HG03066 (cell line): ENCODE measurements at regions not wholly inside any gene's neighbourhood (a gene's known extent, or its start where the extent isn't known, plus 50 kb on each side); places are given as distances from the start of the nearest gene placed in this dataset.
"Not testable (repeated sequence)": the region's sequence is repeated elsewhere in the genome, so short reads cannot be mapped to it uniquely, and the experiment has no call there.

Experiments used
- ATAC-seq: cut with Tn5 transposase; IDR thresholded peaks from one replicate; pipeline ENCODE4 v1.9.1; 2021; ENCODE audit warnings: low read depth; ENCODE audit not compliant: unreplicated experiment

DNA sequence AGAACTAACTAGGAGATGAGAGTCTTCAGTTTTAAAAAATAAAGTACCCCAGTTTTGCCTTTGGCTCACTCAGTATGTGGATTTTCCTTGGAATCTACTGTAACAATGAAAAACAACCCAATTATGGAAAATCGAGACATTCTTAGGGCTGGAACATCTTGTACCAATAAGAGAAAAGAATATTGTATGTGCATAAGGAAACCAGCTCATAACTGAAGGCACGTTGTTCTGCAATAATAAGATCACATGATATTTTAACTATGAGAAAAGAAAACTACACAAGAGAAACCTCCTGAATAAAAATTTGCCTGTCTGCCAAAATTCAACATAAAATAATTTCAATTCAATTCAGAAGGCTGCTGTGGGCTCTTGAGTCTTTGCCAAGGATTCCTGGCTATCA is 261.8 kb upstream of the EDNRA start:
- no peak for ATAC-seq

DNA sequence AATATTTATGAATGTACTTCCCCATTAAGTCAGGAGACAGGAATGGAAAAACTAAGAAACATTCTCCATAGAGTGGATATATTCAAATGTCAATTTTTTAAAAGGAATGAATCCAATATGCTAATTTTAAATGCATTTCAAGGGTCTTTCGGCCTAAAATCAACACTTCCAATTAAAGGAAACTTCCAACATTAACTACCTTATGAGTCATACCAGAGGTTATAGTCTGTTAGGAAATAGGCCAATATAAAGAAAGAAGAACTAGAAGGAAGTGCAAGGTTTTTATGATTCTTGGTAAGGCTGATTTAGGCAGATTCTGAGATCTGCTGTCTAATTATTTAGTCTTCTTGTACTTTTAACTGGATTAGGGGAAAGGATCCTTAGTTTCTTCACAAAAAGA is 260.1 kb upstream of the EDNRA start:
- ATAC-seq, result no peak

DNA sequence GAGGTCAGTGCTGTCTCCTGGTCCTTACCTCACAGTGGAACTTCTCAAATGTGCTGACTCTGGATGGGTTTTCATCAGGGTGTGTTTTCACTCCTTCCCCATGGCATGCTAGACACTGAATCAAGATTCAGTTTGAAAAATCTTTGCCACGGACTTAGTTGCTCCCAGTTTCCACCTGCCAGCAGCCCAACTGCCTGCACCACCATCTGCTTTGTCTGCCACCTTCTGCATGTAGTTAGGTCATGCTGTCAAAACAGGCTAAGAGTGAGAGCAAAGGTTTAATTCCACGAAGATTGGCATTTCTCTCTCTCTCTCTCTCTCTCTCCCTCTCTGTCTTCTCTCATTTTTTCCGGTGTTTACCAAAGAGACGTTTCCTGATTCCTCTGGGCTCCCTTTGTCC is 258.0 kb upstream of the EDNRA start:
- ATAC-seq, result no peak

DNA sequence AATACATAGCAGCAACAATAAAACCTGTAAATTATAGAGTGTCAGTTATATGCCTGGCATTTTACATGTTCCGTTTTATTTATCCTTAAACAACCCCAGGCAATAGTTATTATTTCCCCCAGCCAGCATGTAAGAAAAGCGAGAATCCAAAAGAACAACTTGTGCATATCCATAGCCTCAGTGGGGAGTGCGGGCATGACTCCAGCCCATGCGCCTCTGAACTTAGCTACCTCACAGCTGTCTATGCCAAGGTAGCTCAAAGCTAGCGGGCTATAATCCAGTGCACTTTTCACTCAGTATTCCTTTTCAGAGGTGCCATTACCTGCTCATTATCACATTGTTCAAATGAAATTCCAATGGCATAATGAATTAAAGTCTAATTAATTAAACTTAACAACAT is 257.3 kb upstream of the EDNRA start:
- no peak for ATAC-seq

DNA sequence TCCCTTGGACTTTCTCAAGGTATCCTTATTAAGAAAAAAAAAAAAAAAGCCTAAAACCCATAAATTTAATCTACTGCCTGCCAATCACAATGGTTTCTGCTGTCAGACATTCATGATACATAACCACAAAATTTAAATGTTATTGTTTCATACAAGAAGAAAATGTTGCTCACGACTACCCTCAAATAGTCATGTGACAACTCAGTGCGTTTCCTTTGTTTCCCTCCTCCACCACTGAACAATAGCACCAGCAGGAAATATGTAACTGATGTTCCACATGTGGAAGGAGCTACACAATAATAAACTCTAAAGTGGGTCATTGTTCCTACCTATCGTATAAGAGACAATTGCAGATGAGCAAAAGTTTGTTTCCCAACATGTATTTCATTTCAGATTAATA is 244.1 kb upstream of the EDNRA start:
- no peak for ATAC-seq

DNA sequence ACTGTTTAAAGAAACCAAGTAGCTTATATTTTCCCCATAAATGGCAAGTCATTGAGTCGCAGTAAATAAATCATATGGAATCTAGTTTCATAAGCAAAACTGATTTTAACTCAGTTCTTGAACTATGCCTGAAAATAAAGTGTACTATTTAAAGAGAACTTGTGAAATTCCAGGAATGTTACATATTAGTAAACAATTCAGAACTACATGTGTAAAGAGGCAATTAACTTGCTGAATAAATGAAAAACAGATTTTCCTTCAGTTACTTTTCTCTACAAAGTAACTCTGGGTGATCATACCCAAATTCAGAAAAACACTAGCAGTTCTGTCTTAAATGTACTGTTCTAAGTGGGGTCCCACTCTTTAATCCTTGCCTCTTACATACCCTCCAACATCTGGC is 236.1 kb upstream of the EDNRA start:
- no peak for ATAC-seq

DNA sequence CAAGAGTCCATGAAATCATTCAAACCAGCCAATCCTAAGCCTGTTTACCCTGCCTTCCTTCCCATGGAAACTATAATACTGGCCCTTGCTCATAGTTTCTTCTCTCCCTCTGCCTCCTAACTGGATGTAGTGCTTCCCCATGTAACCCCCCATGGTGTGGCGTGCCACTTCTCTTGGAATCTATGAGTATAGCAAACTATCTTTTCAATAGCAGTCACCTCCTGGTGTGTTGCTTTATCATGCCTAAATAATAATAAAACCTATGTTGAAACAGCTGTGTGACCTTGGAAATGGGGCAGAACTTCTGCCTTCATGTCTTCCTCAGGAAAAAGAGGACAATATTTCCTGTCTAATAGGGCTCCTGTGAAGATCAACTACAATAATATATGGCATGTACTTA is 234.8 kb upstream of the EDNRA start:
- no peak for ATAC-seq

DNA sequence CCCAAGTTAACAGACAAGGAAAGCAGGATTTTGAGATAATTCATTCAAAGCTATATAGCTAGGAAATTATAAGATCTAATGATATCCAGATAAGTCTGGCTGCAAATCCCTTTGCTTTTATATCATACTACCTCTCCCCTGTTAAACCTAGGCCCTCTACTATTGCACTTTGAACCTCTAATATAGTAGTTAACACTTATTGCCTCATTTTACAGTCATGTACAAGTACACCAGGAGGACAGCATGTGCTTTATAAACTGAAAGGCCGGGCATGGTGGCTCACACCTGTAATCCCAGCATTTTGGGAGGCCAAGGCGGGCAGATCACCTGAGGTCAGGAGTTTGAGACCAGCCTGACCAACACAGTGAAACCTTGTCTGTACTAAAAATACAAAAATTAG is 234.4 kb upstream of the EDNRA start:
- not testable (repeated sequence) for ATAC-seq

DNA sequence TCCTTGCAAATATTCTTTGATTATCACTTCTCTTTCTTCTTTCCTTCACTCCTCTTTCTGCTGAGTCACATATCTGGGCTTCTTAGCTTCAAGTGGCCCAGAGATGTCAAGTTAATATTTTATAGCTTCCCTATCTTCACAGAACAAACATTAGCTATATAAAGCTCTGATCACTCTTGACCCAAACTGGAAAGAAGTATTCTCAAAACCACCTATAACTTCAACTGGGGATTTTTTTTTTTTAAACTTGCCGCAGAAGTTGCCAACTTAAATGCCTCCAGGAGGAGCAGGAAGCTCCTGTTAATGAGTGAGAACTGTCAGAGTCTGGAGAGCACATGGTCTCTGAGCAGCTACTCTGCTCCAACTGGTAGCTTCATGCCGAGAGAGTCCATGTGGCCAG is 233.3 kb upstream of the EDNRA start:
- ATAC-seq, result no peak

DNA sequence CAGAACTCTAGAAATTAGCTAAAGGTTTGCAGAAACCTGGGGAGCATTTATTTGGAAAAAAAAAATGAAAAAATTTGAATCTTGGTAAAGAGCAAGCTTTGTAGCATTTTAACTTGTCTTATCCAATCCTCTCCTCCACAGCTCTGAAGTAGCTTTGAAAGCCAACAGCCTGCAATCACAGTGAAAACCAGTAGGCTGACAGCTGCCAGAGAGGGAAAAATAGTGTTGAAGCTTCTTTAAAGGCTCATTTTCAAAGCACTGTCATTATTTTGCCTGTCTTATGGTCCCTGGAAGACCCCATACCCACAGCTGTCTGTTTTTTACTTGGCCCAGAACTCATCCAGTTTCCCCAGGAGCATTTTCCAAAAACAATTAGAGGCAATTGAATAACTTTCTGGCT is 230.8 kb upstream of the EDNRA start:
- no peak for ATAC-seq

DNA sequence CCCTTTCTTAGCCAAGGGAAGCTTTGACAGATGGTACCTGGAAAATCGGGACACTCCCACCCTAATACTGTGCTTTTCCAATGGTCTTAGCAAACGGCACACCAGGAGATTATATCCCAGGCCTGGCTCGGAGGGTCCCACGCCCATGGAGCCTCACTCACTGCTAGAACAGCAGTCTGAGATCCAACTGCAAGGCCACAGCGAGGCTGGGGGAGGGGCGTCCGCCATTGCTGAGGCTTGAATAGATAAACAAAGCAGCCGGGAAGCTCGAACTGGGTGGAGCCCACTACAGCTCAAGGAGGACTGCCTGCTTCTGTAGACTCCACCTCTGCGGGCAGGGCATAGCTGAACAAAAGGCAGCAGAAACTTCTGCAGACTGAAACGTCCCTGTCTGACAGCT is 225.6 kb upstream of the EDNRA start:
- not testable (repeated sequence) for ATAC-seq

DNA sequence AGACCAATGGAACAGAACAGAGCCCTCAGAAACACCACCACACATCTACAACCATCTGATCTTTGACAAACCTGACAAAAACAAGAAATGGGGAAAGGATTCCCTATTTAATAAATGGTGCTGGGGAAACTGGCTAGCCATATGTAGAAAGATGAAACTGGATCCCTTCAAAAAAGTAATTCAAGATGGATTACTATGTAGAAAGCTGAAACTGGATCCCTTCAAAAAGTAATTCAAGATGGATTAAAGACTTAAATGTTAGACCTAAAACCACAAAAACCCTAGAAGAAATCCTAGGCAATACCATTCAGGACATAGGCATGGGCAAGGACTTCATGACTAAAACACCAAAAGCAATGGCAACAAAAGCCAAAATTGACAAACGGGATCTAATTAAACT is 221.6 kb upstream of the EDNRA start:
- ATAC-seq, result not testable (repeated sequence)

DNA sequence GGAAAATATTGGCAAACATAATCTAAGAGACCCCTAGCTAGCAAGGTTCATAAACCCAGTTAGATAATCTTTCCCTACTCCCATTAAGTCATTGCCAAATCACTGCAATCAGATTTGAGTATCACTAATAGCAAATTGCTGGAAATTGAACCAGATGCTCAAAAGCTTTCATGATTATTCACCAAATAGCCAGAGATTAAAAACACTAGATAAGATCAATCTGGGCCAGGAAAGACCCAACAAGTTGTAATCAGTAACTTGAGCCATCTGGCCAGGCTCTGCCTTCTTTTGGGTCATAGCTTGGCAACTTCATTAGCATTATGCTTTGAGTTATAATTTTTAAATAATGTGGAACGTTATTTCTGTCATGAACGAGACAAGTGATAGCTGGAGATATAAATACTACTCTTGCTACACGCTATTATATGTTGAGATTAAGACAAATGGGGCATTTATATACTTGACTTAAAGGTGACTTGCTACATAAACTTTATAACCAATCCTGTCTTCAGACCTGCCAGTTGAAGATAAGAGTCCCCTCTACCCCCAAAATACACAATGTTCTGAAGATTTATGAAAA is 196.6 kb upstream of the EDNRA start:
- no peak for ATAC-seq

DNA sequence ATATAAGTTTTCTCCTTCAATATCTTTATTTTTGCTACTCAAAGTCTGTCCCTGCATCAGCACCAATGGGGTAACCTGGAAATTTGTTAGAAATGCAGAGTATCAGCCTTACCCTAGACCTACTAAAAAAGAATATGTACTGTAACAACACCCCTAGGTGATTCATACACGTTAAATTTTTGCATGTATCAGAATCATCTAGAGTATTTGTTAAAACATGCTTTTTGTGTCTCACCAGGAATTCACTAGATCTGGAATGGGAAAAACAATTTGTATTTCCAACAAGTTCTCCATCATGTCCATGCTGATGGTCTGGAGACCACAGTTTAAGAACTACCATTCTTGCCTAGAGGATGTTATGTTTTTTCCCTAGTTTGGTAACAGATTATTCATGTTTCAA is 196.0 kb upstream of the EDNRA start:
- ATAC-seq, result no peak

DNA sequence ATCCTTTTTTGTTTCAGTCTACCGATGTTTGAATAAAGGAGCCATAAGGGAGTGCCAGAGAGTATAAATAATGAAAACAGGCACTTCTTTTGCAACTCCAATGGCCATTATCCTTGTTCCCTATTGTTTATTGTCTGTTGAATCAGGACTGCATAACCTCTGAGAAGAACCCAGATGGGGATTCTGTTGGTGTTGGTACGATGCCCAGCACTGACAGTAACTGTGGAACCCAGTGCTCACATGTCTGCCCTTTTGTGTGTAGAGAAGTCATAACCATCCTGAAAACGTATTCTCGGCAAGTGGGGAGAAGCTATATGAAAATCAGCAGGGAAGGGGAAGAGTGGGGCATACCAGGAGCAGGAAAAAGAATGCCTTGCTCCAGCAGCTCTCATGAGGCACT is 195.1 kb upstream of the EDNRA start:
- ATAC-seq, result no peak

DNA sequence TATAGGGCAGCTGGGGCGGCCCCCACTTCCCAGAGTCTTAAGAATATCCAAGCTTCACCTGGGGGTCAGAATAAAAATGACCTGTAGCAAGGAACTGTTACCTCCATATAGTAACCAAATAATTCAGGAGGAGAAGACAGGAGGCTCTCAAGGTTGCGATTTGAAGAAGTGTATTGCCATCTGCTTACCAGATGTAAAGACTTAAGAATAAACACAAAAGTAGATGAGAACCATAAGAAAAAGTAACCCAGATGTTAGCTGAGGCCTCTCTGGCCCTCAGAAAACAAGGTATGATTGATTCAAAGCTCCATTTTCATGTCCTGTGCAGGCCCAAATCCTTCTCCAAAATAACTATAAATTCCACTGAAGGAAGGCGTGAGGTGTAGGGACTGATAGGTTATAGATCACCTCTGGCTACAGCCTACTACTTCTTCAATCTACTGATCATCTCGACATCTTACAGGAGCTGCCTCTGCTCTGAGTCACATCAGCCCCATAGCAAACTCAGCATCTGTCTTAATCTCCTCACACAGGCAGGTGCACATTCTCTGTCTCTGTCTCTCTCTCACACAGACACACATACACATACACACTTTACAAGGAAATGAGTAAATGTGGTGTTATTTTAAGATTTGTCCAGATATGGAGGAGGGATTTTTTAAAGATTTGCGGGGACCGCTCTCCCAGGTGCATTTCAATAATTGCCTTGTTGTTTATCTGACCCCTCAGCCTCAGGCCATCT is 193.9 kb upstream of the EDNRA start:
- no peak for ATAC-seq

DNA sequence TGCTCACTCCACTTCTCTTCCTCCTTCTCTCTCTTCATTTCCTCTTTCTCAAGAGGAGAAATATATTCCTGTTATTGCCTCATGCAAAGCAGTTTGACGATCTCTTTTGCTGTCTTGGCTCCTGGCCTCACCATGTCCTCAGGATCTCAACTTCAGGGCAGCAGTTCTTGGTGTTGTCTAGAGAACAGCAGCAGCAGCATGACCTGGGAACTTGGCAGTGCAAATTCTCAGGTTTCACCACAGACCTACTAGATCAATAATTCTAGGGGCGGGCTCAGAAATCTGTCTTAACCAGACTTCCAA is 193.4 kb upstream of the EDNRA start:
- ATAC-seq, result no peak

DNA sequence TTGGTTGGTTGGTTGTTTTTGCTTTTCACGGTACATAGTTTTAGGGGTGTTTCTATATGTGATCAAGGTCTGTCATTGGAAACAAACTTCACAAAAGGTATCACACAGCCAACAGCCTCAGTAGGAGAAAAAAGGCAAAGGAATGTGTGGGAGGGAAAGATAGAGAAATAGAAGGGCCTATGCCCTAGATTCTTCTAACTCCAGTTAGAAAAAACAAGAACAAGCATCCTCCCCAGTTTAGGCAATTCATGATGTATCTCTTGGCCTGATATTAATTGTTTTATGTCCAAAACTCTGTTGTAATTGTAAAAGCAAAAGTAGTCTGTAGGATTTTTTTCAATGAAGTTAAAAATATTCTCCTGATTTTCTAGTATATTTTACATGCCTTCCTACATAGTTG is 192.4 kb upstream of the EDNRA start:
- no peak for ATAC-seq

DNA sequence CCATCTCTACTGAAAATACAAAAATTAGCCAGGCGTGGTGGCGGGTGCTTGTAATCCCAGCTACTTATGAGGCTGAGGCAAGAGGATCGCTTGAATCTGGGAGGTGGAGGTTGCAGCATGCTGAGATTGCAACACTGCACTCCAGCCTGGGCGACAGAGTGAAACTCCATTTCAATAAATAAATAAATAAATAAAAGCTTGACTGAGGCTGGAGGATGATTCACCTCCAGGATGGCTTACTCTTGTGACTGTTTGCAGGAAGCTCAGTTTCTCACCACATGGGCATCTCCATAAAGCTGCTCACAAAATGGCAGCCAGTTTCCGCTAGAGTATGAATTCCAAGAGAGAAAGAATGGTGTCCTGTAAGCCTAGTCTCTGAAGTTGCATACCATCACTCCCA is 191.7 kb upstream of the EDNRA start:
- ATAC-seq, result no peak

DNA sequence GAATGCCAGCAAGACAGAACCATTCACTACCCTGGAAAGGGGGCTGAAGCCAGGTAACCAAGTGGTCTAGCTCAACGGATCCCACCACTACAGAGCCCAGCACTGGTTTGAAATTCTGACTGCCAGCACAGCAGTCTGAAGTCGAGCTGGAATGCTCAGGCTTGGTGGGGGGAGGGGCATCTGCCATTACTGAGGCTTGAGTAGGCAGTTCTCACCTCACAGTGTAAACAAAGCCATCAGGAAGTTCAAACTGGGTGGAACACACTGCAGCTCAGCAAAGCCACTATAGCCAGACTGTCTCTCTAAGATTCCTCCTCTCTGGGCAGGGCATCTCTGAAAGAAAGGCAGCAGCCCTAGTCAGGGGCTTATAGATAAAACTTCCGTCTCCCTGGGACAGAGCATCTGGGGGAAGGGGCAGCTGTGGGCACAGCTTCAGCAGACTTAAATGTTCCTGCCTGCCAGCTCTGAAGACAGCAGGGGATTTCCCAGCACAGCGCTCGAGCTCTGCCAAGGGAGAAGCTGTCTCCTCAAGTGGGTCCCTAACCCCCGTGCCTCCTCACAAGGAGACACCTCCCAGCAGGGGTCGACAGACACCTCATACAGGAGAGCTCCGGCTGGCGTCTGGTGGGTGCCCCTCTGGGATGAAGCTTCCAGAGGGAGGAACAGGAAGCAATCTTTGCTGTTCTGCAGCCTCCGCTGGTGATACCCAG is 188.1 kb upstream of the EDNRA start:
- not testable (repeated sequence) for ATAC-seq

DNA sequence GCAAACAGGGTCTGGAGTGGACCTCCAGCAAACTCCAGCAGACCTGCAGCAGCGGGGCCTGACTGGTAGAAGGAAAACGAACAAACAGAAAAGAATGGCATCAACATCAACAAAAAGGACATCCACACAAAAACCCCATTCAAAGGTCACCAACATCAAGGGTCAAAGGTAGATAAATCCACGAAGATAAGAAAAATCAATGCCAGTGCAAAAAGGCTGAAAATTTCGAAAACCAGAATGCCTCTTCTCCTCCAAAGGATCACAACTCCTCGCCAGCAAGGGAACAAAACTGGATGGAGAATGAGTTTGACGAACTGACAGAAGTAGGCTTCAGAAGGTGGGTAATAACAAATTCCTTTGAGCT is 187.6 kb upstream of the EDNRA start:
- ATAC-seq, result not testable (repeated sequence)

DNA sequence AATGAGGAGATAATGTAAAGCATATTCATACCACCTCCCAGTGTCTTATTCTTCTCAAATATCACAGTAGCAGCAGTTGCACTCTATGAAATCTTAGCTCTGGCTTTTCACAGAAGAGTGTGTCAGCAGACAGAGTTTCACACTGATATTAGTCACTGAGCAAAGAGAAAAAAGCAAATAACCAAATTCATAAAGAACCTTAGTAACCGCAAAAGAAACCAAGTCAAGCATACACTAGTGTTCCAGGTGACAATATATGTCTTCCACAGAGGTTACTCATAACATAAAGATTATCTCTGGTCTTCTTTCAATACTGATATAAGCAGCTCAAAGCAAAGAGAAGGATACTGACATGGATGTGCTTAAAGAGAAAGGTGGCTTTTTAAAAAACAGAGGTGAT is 181.7 kb upstream of the EDNRA start:
- ATAC-seq, result no peak
